GM19372 (cell line): ENCODE measurements at regions not wholly inside any gene's neighbourhood (a gene's known extent, or its start where the extent isn't known, plus 50 kb on each side); places are given as distances from the start of the nearest gene placed in this dataset.
"Not testable (repeated sequence)": the region's sequence is repeated elsewhere in the genome, so short reads cannot be mapped to it uniquely, and the experiment has no call there.

Experiments used
- ATAC-seq: cut with Tn5 transposase; IDR thresholded peaks from one replicate; pipeline ENCODE4 v1.9.1; 2021; ENCODE audit warnings: mild to moderate bottlenecking, low read depth, moderate library complexity; ENCODE audit not compliant: unreplicated experiment

DNA sequence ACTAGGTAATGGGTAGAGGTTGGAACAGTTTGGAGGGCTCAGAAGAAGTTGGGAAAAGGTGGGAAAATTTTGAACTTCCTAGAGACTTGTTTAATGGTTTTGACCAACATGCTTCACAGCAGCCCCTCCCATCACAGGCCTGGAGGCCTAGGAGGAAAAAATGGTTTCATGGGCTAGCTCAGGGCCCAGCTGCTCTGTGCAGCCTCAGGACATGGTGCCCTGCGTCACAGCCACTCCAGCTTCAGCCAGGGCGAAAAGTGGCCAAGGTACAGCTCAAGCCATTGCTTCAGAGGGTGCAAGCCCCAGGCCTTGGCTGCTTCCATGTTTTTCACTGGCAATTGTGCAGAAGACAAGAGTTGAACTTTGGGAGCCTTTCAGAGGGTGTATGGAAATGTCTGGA, 453.7 kb downstream of the LRRC70 start:
- ATAC-seq = no peak

DNA sequence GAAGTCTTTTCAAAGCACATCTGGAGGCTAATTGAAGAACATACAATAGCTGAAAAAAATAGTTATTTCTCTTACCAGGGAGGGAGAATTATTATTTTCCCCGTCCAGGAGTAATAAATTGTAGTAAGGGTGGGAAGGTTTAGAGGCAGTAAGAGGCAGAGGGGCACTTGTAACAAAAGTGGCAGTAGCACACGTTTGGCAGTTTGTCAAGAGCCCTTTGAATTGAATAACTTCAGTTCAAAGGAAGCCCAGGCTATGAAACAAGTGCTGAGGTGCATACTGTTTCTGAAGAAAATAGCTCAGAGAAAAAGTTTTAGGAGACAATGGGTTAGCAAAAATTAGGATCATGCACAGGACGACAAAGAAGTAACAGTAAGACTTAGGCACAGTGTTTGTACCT, 451.3 kb downstream of the LRRC70 start:
- no peak for ATAC-seq

DNA sequence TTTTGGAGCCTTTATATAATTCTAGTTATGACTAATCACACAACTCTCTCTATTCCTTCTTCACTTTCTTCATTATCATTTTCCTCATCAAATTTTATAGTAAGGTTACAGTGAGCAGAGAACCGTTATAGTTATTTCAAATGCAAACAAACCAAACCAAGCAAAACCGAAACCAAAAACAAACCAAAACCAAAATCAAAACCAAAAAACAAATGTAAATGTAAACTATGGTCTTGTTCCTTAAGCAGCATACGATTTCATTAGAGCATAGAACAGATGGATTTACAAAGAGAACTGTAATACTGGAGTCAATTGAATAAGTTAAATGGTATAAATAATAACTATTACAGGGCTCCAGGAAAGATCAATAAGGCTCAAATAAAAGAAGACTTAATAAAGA, 447.1 kb downstream of the LRRC70 start:
- ATAC-seq = no peak

DNA sequence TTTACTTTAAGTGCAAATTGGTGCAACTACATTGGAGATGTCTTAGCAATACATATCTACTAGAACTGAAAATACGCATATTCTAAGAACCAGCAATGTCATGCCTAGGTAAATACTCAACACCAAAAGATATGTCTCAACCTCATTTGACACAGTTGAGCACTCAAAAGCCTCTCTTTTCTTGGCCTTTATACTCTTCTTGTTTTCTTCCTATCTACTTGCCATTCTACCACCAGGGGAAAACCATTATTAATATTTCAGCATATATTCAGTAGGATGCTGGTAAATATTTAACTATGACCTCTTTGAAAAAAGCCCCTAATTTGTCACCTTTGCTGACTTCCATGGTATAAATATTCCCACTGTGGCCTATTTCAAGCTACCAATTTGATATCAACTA, 443.8 kb downstream of the LRRC70 start:
- ATAC-seq = no peak

DNA sequence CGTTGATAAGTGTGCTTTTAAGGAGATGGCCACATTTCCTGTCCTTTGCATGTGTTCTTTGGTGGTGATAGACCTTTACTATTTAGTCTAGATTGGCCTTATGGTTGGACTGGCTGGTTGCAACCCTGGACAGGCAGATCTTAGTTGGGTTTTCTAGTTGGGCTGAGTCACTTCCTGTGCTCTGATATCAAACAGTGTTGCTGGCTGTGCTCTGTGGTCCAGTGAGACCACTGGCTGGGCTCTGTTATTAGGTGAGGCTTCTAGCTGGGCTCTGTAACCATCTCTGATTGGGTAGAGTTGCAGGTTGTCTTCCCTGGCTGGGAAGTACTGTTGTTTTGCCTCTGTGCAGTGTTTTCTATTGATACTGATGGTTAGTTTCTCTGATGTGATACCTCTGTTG, 432.5 kb downstream of the LRRC70 start:
- no peak for ATAC-seq

DNA sequence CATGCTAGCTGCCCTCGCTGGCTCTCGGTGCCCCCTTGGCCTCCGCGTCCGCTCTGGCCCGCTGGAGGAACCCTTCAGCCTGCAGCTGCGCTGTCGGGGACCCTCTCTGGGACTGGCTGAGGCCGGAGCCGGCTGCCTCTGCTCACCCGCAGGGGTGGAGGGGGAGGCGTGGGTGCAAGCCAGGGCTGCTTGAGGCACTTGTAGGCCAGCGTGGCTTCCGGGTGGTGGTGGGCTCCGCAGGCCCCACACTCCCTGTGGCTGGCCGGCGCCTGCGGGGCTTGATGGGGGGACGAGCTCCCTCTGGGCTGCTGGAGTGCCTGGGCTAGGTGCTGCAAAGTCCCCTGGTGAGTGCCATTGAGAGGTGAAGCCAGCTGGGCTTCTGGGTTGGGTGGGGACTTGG, 429.6 kb downstream of the LRRC70 start:
- ATAC-seq = no peak

DNA sequence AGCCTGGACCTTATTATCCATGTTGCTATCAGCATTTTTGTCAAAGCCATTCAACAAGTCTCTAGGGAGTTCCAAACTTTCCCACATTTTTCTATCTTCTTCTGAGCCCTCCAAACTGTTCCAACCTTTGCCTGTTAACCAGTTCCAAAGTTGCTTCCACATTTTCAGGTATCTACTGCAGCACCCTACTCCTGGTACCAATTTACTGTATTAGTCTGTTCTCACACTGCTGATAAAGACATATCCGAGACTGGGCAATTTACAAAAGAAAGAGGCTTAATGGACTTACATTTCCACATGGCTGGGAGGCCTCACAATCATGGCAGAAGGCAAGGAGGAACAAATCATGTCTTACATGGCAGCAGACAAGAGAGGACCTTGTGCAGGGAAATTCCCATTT, 416.2 kb downstream of the LRRC70 start:
- not testable (repeated sequence) for ATAC-seq

DNA sequence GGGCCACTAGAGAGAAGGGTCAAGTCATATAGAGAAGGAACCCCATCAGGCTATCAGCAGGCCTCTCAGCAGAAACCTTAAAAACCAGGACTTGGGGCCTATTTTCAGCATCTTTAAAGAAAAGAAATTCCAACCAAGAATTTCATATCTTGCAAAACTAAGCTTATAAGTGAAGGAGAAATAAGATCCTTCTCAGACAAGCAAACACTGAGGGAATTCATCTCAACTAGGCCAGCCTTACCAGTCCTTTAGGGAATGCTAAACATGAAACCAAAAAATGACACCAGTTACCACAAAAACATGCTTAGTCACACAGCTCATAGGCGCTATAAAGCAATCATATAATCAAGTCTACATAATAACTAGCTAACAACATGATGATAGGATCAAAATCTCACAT, 407.1 kb downstream of the LRRC70 start:
- ATAC-seq = no peak

DNA sequence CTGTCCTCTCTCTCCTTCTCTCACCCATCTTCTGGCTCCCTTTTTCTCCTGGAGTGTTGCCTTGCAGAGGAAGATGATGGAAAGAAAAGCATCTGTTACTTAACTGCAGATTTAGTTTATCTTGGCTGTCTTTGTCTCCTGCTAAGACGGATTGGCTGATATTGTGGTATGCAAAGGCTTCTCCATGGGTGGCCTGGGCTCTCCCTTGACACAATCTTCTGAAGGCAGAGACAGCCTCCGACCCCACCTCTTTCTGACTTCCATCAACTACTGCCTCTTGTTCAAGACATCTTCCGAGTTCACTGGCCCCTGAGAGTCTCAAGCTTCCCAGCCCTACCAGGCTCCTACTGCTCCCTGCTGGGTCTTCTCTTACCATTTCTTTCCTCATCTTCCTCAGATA, 403.7 kb downstream of the LRRC70 start:
- ATAC-seq = no peak

DNA sequence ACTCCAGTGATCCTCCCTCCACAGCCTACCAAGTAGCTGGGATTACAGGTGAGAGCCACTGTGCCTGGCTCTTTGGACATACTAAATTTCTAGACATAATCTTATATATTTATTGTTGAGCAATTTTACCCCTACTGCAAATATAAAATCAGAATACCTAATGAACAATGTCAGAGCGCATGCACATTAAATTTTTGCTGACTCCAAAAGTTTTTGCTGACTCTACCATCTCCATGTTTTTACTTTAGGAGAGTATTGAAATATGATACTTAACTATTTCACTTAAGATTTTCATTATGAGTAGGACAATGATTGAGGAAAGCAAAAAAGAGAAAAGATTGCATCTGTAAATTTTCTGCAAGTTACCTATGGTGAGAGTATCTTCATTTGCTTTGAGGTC, 402.3 kb downstream of the LRRC70 start:
- ATAC-seq = no peak

DNA sequence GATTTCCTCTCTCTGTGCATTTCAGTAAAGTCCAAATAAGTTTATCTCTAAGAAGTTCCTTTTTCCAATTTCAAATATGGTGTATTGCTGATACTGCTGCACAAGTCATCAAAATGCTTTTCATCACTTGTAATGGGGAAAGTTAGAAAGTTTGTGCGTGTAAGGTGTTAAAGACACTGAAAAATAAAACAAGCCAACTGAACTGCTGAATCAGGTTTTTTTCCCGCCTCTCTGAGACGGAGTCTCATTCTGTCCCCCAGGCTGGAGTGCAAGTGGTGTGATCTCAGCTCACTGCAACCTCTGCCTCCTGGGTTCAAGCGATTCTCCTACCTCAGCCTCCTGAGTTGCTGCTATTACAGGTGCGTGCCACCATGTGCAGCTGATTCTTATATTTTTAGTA, 400.9 kb downstream of the LRRC70 start:
- no peak for ATAC-seq

DNA sequence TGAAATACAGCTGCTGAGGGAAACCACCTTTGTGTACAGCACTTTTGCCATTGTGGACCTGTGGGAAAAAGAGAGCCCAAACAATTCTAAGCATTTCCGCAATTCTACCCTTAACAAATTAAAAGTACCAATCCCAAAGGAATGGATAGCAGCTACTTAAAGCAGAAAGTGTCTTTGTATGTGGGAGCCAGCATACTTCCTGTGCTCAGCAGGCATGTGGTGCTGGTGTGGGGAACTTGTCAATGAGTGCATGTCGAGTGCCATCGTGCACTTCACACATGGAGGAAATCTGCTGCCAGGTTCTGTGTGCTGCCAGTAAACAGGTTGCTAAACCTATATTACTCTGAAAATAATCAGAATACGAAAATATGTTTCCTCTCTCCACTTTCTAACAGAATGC, 399.0 kb downstream of the LRRC70 start:
- ATAC-seq = no peak

DNA sequence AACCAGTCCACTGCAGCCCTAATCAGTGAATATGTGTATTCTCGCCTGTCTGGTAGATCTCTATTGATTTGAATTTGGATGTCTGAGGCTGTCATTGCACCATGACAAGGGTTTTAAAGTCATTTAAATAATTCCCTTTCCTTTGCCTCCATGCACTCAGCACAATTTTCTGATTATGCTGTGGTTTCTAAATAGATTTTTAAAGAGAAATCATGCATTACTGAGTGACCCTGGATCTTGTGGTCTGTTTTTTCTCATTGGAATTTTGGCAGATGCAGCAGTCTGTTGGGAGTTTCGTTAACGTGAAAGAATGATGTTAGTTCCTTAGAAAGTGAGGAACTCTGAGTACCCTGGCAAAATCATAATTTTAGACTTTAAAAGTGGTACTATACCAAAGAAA, 396.0 kb downstream of the LRRC70 start:
- no peak for ATAC-seq

DNA sequence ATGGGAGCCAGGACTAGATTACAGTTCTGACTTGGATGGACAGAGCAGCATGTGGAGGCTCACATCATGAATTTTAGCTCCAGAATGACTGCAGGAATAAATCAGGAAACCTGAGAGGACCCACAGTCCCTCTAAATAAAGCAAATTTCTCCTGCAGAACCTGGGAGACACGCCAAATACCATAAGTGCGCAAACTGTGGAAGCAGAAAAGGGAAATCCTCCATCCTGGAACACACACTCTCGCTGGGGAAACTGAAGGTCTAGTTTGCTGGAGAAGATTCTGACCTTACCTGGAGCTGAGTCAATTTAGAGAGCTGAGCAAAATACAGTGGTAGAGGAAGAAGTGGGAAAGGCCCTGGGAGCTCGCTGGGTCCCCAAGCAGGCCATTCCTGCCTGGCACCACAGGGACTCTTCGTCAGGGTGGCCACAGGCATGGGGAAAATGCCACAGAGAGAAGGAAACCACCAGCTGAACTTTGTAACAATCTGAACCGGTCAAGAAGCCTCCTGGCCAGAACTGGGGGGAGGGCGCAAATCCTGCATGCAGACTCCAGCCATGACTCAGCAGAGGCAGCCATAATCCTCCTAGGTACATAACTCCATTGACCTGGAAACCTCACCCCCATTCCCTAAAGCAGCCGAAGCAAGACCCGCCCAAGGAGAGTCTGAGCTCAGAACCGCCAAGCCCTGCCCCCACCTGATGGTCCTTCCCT, 390.9 kb downstream of the LRRC70 start:
- ATAC-seq = no peak

DNA sequence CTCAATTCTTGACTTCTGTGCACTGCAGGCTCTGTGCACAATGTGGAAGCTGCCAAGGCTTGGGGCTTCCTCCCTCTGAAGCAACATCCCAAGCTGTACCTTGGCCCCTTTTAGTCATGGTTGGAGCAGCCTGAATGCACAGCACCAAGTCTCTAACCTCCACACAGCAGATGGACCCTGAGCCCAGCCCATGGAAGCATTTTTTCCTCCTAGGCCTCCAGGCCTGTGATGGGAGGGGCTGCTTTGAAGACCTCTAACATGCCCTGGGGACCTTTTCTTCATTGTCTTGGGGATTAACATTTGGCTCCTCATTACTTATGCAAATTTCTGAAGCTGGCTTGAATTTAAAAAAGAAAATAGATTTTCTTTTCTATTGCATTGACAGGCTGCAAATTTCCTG, 385.8 kb downstream of the LRRC70 start:
- no peak for ATAC-seq

DNA sequence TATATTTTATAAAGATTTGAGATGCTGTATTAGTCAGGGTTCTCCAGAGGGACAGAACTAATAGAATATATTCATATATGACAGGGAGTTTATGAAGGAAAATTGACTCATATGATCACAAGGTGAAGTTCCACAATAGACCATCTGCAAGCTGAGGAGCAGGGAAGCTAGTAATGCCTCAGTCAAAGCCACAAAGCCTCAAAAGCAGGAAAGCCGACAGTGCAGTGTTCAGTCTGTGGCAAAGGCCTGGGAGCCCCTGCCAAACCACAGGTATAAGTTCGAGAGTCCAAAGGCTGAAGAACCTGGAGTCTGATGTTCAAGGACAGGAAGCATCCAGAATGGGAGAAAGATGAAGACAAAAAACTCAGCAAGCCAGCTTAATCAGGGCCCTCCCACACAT, 382.2 kb downstream of the LRRC70 start:
- no peak for ATAC-seq

DNA sequence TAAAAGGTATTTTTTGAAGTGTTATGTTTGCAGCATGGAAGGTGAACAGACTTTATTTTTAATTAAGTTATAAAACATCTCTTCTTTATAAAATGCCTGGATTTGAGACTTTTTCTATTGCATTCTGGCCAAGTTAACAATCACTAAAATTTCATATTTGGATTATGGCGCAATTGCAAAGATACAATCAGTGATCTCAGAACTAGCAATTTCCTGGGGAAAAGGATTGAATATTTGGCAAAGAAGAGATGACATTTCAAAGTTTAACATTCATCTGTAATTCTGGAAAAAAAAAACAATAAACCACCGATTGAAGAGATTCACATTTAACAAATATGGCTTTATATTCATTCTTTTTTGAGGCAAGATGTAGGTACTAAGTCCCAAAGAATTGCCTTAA, 378.0 kb downstream of the LRRC70 start:
- no peak for ATAC-seq

DNA sequence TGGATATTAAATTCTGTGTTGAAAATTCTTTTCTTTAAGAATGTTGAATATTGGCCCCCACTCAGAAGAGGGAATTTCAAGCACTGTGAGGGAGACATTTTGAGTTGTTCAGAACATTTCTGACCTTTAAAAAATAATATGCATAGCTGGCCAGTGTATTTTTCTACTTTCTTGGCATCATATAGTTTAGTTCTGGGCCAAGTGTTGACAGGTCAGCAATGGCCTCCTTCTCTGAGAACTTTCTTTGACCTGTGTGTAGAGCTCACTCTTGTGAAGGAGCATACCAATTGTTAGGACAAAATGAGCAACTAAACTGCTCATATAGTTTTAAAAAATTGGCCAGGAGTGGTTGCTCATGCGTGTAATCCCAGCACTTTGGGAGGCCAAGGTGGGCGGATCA, 376.0 kb downstream of the LRRC70 start:
- ATAC-seq = no peak

DNA sequence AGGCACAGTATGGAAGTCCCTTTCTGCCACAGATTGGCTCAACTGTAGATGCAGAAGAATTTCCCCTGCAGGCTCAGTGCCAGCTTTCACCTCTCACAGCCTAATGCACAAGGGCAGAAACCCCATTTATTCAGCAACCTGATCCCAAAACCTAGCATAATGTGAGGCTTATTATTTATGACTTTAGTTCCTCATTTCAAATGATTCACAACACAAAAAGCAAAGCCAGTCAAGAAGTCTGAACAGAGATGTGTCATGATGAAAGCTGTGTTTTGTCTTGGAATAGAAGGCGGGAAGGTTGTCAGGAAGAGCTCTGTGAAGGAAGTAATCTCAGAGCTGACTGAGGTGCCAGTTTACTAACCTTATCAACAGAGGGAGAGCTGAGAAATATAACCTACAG, 369.7 kb downstream of the LRRC70 start:
- ATAC-seq = no peak

DNA sequence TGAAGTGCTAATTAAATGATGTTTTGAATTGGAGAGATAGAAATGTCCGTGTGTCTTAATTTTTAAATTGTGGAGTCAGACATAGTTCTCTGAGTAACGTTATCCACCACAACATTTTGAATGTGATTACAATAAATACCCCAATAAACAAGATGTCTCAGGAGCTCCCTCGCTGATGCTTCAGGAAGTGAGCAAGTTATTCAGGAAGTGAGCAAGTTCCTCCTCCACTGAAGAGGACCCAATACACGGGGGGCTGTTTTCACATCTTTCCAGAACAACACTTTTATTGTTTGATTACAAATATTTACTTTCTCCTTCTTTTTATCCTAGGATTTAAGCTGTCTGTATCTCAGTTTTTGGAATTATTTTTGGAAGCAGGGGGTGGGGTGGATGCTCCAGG, 363.8 kb downstream of the LRRC70 start:
- no peak for ATAC-seq

DNA sequence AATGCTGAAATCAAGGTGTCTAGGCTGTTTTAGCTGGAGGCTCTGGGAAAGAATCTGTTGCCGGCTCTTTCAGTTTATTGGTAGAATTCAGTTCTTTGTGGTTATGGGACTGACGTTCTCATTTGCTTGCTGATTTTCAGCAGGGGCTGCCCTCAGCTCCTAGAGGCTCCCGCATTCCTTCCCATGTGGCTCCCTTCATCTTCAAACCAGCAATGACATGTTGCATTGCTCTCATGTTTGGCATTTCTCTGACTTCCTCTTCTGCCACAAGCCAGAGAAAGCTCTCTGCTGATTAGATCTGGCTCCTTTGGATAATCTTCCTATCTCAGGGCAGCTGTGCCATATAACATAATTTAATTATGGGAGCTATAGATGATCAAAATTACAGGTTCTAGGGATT, 360.3 kb downstream of the LRRC70 start:
- ATAC-seq = no peak

DNA sequence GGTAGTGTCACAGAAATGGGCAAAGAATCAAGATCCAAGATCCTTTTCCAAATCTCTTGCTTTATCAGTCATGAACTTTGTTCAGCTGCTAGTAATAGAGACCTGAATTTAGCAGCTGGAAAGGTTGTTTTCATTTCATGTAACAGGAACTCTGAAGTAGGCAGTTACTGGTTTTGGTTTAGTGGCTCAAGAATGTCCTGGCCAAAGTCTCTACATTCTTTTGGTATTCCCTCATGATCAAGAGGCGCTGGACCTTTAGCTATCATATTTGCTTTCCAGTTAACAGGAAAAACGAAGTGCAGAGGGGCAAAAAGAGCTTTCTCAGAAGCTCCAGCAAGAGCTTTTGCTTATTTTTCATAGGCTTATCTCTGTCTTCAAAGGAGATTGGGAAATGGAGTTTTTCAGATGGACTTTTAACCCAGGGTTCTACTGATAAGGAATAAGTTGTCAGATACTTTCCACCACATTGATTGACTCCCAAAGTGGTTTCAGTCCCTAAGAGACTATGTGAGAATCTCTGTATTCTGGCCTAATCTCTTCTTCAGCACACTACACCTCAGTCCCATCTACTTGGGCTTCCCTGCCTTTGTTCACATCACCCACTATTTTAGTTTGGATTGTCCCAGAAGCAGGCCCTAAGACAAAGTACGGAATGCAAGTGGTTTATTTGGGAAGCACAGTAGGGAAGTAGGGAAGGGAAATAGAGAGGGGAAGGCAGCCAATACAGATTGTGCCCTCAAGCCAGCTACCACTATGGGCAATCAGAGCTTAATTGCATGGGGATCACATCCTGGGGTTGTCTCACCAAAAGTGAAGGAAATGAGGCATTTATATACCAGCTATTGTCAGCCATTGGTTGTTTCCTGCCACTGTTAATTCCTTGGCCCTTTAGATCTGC, 359.3 kb downstream of the LRRC70 start:
- ATAC-seq = no peak
